HG02642 (cell line): ENCODE measurements at regions not wholly inside any gene's neighbourhood (a gene's known extent, or its start where the extent isn't known, plus 50 kb on each side); places are given as distances from the start of the nearest gene placed in this dataset.

Experiments
- ATAC-seq: cut with Tn5 transposase; IDR thresholded peaks from one replicate; pipeline ENCODE4 v1.9.1; 2021; ENCODE audit warnings: mild to moderate bottlenecking; ENCODE audit not compliant: unreplicated experiment, poor library complexity

GRCh38 chr6:26251354-26252076 is 113.5 kb upstream of the BTN3A2 start:
- peak; percentile 60 for ATAC-seq

GRCh38 chr6:26252077-26252472 is 112.9 kb upstream of the BTN3A2 start:
- no peak for ATAC-seq

- no peak for ATAC-seq
Observed at GRCh38 chr6:26254724-26255123, 110.3 kb upstream of the BTN3A2 start.

- ATAC-seq: no peak
Observed at GRCh38 chr6:26257272-26257671, 107.7 kb upstream of the BTN3A2 start.

- ATAC-seq: no peak
Observed at GRCh38 chr6:26258212-26258977, 106.6 kb upstream of the BTN3A2 start.

- ATAC-seq: no peak
Observed at GRCh38 chr6:26260110-26260637, 104.8 kb upstream of the BTN3A2 start.

GRCh38 chr6:26260725-26261490 is 104.1 kb upstream of the BTN3A2 start:
- no peak for ATAC-seq

- no peak for ATAC-seq
Observed at GRCh38 chr6:26264547-26264946, 100.5 kb upstream of the BTN3A2 start.

- ATAC-seq: no peak
Observed at GRCh38 chr6:26267083-26267589, 97.9 kb upstream of the BTN3A2 start.

GRCh38 chr6:26268659-26269402 is 96.2 kb upstream of the BTN3A2 start:
- ATAC-seq: no peak

- no peak for ATAC-seq
Observed at GRCh38 chr6:26269531-26270485, 95.2 kb upstream of the BTN3A2 start.

- ATAC-seq: no peak
Observed at GRCh38 chr6:26270486-26270861, 94.5 kb upstream of the BTN3A2 start.

- peak; percentile 31 for ATAC-seq
Observed at GRCh38 chr6:26270903-26271667, 93.9 kb upstream of the BTN3A2 start.

- no peak for ATAC-seq
Observed at GRCh38 chr6:26271668-26272024, 93.4 kb upstream of the BTN3A2 start.

GRCh38 chr6:26272171-26272637 is 92.8 kb upstream of the BTN3A2 start:
- peak; percentile 35 for ATAC-seq

- no peak for ATAC-seq
Observed at GRCh38 chr6:26273673-26274588, 91.1 kb upstream of the BTN3A2 start.

GRCh38 chr6:26275663-26276062 is 89.3 kb upstream of the BTN3A2 start:
- no peak for ATAC-seq
